Tibial nerve (tissue), 3 donors: ENCODE measurements at regions not wholly inside any gene's neighbourhood (a gene's known extent, or its start where the extent isn't known, plus 50 kb on each side); places are given as distances from the start of the nearest gene placed in this dataset.

Experiments used
- CTCF ChIP-seq, 5 experiments: fragments of 200-600 bp in 3 of 5; fragments of 450-650 bp in 2 of 5; sonication (generic) in 3 of 5; IDR thresholded peaks; one replicate each; pipeline ENCODE4 v1.5.1; 2016 to 2019; ENCODE audit warnings: antibody characterized with exemption in 5 of 5, mild to moderate bottlenecking in 3 of 5, moderate library complexity in 2 of 5
- POLR2A ChIP-seq, 2 donors: fragments of 450-650 bp; IDR thresholded peaks; one replicate each; pipeline ENCODE4 v1.6.1; 2017; ENCODE audit warnings: antibody characterized with exemption in 2 of 2, mild to moderate bottlenecking in 2 of 2, moderate library complexity in 2 of 2

GRCh38 chr6:96450082-96450769, 71.4 kb upstream of the UFL1 start:
- TF ChIP-seq CTCF (IDR thresholded peaks at IDR 0.05) (no peak), POLR2A (IDR thresholded peaks at IDR 0.05) (no peak)
